Ovary (tissue), 7 donors: ENCODE measurements at regions not wholly inside any gene's neighbourhood (a gene's known extent, or its start where the extent isn't known, plus 50 kb on each side); places are given as distances from the start of the nearest gene placed in this dataset.
"Not testable (repeated sequence)": the region's sequence is repeated elsewhere in the genome, so short reads cannot be mapped to it uniquely, and the experiment has no call there.

Source experiments
- DNase-seq, 5 donors: peaks; one replicate each; pipeline ENCODE4 v3.0.0-alpha.2; 2019 to 2020
- H3K27ac ChIP-seq, 2 donors: fragments of 200-600 bp; one replicate each; pipeline versions ENCODE4 v1.5.1 to v1.8.0; 2019 to 2022
- H3K27me3 ChIP-seq: fragments of 200-600 bp; one replicate; pipeline ENCODE4 v1.8.0; 2022
- H3K36me3 ChIP-seq: fragments of 200-600 bp; sonication (generic); one replicate; pipeline ENCODE4 v1.5.1; 2019
- H3K4me1 ChIP-seq: one replicate; pipeline ENCODE4 v1.8.1; 2013; ENCODE audit warnings: mild to moderate bottlenecking, moderate library complexity; ENCODE audit not compliant: insufficient read depth
- H3K4me3 ChIP-seq: fragments of 200-600 bp; sonication (generic); one replicate; pipeline ENCODE4 v1.5.1; 2017
- H3K9me3 ChIP-seq, 2 donors: fragments of 200-600 bp in 1 of 2; sonication (generic) in 1 of 2; one replicate each; pipeline versions ENCODE4 v1.5.1 to v1.8.1; 2013 to 2019; ENCODE audit warnings: mild to moderate bottlenecking in 1 of 2, moderate library complexity in 1 of 2
- EP300 ChIP-seq: sonication (generic); formaldehyde crosslinking; IDR thresholded peaks from one replicate; pipeline ENCODE4 v1.6.1; 2017; ENCODE audit warnings: antibody characterized with exemption
- POLR2A ChIP-seq: fragments of 450-650 bp; IDR thresholded peaks from one replicate; pipeline ENCODE4 v1.6.1; 2017; ENCODE audit warnings: antibody characterized with exemption, mild to moderate bottlenecking, moderate library complexity
- WGBS, 3 donors: extraction: QIAGEN DNeasy Blood & Tissue Kit in 1 of 3; methylation state at CpG; one replicate each; pipeline versions ENCODE4 v1.1.5 to v1.1.7; 2013 to 2017; 5-methylcytosine and 5-hydroxymethylcytosine counted together
- intact Hi-C, 4 donors: fragments of 100-400 bp; cut with DNase I; formaldehyde crosslinking; loops; one replicate each; pipeline versions ENCODE4 v1.11.0 to v1.15.1; 2022 to 2023
- TF ChIP-seq, protein P1 (sequence below), 3 donors: fragments of 450-650 bp in 2 of 3; fragments of 200-600 bp in 1 of 3; IDR thresholded peaks; one replicate each; pipeline versions ENCODE4 v1.5.1 to v1.8.0; 2016 to 2022; ENCODE audit warnings: antibody characterized with exemption in 3 of 3, mild to moderate bottlenecking in 1 of 3
- donor health status: DM: no; HTN: no; CAD: no; lungs with moderate emphysema.
- donor health status: DM: no; HTN: no; CAD: no.
- donor health status: Bipolar disorder and iron deficiency.
- donor health status: DM: no; HTN: no; CAD: no.
- donor health status: DM: yes; HTN: yes; CAD: no.

DNA sequence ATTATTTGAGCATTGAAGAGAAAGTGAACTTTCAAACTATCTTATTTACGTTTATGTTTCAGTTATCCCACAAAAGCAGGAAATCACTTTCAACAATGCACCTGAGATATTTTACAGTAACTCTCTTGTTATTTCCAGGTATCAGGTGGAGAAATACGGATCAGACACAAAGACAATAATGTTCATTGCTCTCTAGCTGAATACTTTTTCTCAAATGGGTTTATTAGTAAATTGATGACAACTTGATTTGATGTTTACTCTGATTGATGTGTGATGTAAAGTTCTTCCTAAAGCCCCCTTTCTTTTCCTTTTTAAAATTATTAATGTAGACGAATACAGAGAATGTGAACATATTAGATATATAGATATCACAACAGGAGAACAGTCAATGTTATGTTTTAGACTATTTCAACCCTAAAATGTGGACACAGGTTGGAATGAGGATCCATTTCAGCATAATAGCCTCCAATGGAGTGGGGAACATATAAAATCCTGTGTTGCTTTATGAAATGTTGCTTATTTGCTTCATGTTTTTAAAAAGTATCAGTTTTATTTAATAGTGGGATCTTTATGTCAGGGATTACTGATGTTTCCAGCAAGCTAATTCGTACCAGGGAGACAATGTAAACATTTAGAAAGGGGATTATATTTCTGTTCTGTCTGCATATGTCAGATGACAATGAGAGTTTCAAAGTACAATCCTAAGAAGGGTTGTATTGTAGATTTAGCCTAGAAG lies 1522.3 kb upstream of the TPTE start:
- Histone ChIP-seq H3K27me3 (peaks cover 3% of the 10 kb centered on the region), H3K36me3 (no peaks in the 10 kb centered on the region), H3K27ac (no peak overlapping the region), H3K9me3 (no peaks in the 10 kb centered on the region), H3K4me3 (no peak overlapping the region), H3K4me1 (no peaks in the 10 kb centered on the region)
- 18 to 23% (median 19%) methylated on average over 4 of the region's 4 CpGs for WGBS, 3 donors
- no peak for DNase-seq
- intact Hi-C loops: no loop called here
- TF ChIP-seq, protein P1, sequence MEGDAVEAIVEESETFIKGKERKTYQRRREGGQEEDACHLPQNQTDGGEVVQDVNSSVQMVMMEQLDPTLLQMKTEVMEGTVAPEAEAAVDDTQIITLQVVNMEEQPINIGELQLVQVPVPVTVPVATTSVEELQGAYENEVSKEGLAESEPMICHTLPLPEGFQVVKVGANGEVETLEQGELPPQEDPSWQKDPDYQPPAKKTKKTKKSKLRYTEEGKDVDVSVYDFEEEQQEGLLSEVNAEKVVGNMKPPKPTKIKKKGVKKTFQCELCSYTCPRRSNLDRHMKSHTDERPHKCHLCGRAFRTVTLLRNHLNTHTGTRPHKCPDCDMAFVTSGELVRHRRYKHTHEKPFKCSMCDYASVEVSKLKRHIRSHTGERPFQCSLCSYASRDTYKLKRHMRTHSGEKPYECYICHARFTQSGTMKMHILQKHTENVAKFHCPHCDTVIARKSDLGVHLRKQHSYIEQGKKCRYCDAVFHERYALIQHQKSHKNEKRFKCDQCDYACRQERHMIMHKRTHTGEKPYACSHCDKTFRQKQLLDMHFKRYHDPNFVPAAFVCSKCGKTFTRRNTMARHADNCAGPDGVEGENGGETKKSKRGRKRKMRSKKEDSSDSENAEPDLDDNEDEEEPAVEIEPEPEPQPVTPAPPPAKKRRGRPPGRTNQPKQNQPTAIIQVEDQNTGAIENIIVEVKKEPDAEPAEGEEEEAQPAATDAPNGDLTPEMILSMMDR (IDR thresholded peaks at IDR 0.05): no peak
- TF ChIP-seq EP300 (no peak), POLR2A (no peak)

DNA sequence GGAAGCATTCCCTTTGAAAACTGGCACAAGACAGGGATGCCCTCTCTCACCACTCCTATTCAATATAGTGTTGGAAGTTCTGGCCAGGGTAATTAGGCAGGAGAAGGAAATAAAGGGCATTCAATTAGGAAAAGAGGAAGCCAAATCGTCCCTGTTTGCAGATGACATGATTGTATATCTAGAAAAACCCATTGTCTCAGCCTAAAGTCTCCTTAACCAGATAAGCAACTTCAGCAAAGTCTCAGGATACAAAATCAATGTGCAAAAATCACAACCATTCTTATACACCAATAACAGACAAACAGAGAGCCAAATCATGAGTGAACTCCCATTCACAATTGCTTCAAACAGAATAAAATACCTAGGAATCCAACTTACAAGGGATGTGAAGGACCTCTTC lies 1521.3 kb upstream of the TPTE start:
- H3K27ac ChIP-seq, H3K9me3 ChIP-seq, H3K36me3 ChIP-seq, intact Hi-C loops, DNase-seq, H3K27me3 ChIP-seq, H3K4me1 ChIP-seq, H3K4me3 ChIP-seq: not testable (repeated sequence)
- 4 to 5% (median 5%) methylated on average over 1 of the region's 1 CpG for WGBS, 3 donors

DNA sequence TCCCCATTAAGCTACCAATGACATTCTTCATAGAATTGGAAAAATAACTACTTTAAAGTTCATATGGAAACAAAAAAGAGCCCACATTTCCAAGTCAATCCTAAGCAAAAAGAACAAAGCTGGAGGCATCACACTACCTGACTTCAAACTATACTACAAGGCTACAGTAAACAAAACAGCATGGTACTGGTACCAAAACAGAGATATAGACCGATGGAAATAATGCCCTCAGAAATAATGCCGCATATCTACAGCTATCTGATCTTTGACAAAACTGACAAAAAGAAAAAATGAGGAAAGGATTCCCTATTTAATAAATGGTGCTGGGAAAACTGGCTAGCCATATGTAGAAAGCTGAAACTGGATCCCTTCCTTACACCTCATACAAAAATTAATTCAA lies 1520.7 kb upstream of the TPTE start:
- WGBS, 3 donors: 67 to 73% (median 73%) methylated on average over 2 of the region's 2 CpGs
- H3K27me3 ChIP-seq, DNase-seq, H3K36me3 ChIP-seq, intact Hi-C loops, H3K27ac ChIP-seq, H3K4me3 ChIP-seq, H3K4me1 ChIP-seq, H3K9me3 ChIP-seq: not testable (repeated sequence)

DNA sequence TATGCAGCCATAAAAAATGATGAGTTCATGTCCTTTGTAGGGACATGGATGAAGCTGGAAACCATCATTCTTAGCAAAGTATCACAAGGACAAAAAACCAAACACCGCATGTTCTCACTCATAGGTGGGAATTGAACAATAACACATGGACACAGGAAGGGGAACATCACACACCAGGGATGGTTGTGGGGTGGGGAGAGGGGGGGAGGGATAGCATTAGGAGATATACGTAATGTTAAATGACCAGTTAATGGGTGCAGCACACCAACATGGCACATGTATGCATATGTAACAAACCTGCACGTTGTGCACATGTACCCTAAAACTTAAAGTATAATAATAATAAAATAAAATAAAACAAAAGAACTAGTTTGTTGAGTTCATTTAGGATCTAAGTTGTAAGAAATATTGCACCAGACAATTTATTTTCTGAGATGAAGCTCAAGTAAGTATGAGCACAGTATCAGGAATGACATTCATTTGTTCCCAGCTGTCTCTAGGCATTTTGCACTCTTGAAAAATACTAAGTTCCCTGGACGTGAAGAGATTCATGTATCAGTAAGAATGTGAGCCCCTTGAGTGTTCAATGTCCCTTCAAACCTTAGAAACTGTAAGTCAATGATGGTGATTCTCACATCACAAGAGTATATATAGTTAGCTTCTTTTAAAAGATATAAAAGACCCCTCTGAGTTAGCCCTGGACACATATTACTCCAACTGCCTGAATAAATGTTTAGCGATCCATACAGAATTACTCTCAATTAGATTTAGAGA lies 1519.3 kb upstream of the TPTE start:
- H3K27me3 ChIP-seq, intact Hi-C loops, H3K4me1 ChIP-seq, H3K27ac ChIP-seq, H3K4me3 ChIP-seq, H3K9me3 ChIP-seq, DNase-seq, H3K36me3 ChIP-seq: not testable (repeated sequence)
- WGBS, 3 donors: 50 to 60% (median 52%) methylated on average over 5 of the region's 5 CpGs

DNA sequence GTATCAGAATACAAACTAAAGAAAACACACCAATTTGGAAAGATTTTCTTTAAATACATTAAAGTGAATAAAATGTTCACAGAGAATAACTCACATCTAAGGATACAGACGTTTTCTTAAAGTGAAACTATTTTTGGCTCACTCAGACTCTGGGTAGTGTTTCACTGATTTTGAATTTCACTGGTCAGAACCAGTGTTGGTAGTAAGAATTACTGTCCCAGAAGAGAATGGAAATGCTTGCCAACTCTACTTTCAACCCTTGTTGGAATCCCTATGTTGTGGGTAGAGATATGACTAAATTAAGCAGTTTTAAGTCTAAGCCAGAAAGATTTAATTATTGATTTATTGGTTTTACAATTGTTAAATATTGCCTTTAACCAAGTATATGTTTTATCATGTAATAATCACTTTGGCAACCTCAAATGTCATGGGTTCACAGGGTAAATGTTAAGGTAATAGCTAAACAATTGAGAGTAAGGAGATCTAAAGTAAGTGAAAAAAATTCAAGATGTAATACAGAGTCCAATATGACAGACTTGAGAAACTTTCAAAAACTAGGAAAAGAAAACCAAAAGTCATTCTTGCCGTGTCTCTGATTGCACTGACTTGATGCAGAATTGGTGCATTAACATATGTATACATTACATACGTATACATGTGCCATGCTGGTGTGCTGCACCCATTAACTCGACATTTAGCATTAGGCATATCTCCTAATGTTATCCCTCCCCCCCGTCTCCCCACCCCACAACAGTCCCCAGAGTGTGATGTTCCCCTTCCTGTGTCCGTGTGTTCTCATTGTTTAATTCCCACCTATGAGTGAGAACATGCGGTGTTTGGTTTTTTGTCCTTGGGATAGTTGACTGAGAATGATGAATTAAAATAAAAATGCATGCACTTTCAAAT lies 1517.2 kb upstream of the TPTE start:
- H3K4me3 ChIP-seq, H3K36me3 ChIP-seq, DNase-seq, H3K9me3 ChIP-seq, intact Hi-C loops, H3K4me1 ChIP-seq, H3K27me3 ChIP-seq, H3K27ac ChIP-seq: not testable (repeated sequence)
- 39 to 43% (median 42%) methylated on average over 7 of the region's 7 CpGs for WGBS, 3 donors

DNA sequence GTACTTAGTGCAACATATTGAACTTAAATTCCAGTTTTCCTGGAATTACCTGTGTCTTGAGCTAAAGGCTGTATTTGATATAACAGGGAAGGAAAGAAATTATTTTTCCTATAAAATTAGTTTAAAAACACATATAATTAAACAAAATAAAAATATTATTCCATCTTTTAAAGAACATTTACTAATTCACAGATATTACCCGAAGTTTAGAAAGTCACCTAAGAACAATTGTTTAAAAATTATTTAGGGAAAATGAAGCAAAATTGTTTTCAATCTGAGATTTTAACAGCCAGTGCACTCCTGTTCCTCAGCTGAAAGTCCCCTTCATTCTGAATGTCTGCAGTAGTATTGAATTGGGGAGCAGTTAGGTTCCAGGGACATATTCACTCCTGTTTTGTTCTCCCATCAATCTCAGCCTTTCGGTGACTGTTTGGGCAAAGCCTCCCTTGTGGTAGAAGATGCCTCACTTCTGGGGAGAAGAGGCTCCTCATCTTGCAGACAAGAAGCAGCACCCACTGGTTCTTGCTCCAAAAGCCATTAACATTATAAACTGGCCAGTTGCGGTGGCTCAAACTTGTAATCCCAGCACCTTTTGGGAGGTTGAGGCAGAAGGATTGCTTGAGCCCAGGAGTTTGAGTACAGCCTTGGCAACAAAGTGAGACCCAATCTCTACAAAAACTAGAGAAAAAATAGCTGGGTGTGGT lies 1516.4 kb upstream of the TPTE start:
- H3K4me1 ChIP-seq, intact Hi-C loops, H3K27me3 ChIP-seq, H3K9me3 ChIP-seq, DNase-seq, H3K27ac ChIP-seq, H3K36me3 ChIP-seq, H3K4me3 ChIP-seq: not testable (repeated sequence)
- WGBS, 3 donors: 44 to 55% (median 51%) methylated on average over 3 of the region's 3 CpGs

DNA sequence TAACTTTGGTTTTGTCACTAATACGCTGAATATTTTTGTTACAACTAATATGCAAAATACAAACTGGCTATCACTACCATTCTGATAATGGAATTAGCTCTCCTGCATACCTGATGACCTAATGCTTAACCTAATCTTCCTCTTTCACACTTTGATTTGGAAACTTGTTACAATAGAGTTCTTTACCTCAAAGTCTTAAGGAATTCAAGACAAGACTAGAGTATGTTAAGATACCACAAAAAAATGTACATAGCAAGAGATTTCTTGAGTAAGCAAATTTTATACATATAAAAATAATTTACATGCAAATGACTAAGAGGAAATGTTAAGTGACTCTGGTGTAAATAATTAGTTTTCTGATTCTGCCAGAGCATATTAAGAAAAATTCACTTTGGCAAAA lies 1515.7 kb upstream of the TPTE start:
- WGBS, 3 donors: 48 to 51% (median 50%) methylated on average over 1 of the region's 1 CpG
- H3K4me3 ChIP-seq, H3K27me3 ChIP-seq, H3K36me3 ChIP-seq, H3K27ac ChIP-seq, H3K4me1 ChIP-seq, H3K9me3 ChIP-seq, DNase-seq, intact Hi-C loops: not testable (repeated sequence)

DNA sequence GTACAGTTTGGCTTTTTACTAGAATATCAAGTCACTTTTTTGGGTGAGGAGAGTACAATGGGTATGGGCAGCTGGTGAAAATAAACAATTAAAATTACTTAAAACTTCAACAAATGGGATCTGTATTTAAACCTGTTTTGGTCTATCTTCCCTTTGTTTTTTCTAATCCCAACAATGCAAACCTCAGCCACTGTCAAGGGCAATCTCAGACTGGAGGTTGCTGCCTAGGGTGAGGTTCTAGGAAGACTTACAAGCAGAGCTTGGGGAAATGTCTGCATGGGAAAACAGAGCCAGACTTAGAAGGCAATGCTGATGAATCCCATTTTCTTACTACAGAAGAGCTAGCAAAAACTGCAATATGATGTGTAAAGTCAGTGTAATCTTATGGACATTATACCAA lies 1515.3 kb upstream of the TPTE start:
- H3K9me3 ChIP-seq, intact Hi-C loops, H3K36me3 ChIP-seq, H3K4me1 ChIP-seq, H3K27ac ChIP-seq, DNase-seq, H3K4me3 ChIP-seq, H3K27me3 ChIP-seq: not testable (repeated sequence)

DNA sequence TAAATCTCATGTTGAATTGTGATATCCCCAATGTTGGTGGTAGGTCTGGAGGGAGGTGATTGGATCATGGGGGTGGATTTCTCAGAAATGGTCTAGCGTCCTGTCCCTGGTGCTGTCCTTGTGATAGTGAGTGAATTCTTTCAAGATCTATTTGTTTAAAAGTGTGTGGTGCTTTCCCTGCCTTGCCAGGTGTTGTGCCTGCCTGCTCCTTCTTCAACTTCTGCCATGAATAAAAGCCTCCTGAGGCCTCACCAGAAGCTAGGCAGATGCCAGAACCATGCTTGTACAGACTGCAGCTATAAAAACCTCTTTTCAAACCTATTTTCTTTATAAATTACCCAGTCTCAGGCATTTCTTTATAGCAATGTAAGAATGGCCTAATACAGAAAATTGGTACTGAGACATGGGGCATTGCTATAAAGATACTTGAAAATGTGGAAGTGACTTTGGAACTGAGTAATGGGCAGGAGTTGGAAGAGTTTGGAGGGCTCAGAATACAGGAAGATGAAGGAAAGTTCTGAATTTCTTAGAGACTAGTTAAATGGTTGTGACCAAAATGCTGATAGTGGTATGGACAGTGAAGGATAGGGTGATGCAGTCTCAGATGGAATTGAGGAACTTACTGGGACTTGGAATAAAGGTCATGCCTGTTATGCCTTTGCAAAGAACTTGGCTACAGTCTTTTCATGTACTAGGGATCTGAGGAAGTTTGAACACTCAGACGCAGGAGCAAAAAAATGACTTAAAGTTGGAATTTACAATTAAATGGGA lies 1514.6 kb upstream of the TPTE start:
- DNase-seq, H3K4me3 ChIP-seq, H3K36me3 ChIP-seq, H3K9me3 ChIP-seq, H3K27ac ChIP-seq, H3K4me1 ChIP-seq, H3K27me3 ChIP-seq, intact Hi-C loops: not testable (repeated sequence)
- WGBS, 3 donors: 38 to 48% (median 41%) methylated on average over 2 of the region's 2 CpGs
